ENCODE measurements at regions not wholly inside any gene's neighbourhood (a gene's known extent, or its start where the extent isn't known, plus 50 kb on each side); places are given as distances from the start of the nearest gene placed in this dataset.
"Not testable (repeated sequence)": the region's sequence is repeated elsewhere in the genome, so short reads cannot be mapped to it uniquely, and the experiment has no call there.

GRCh38 chr5:101346447-101346846 is 443.4 kb upstream of the ST8SIA4 start:
- in situ Hi-C loops (cut with MboI; ENCODE audit: low pct_unique_long_range_greater_than_20kb, low sequenced_read_pairs, unreplicated experiment) = no loop called here

GRCh38 chr5:101338226-101338625 is 435.1 kb upstream of the ST8SIA4 start:
- TF ChIP-seq CTCF (IDR thresholded peaks at IDR 0.05; ENCODE audit: extremely low read depth, insufficient read depth, missing control alignments) = no peak
- no peak for DNase-seq (ENCODE audit: low spot score)
- in situ Hi-C loops (cut with MboI; ENCODE audit: low pct_unique_long_range_greater_than_20kb, low sequenced_read_pairs, unreplicated experiment) = no loop called here

More at GRCh38 chr5:101346447-101346846, 443.4 kb upstream of the ST8SIA4 start:
- no peak for DNase-seq (ENCODE audit: low spot score)
- no peak for TF ChIP-seq CTCF (IDR thresholded peaks at IDR 0.05; ENCODE audit: extremely low read depth, insufficient read depth, missing control alignments)

GRCh38 chr5:101327816-101328215 is 424.7 kb upstream of the ST8SIA4 start:
- in situ Hi-C loops (cut with MboI; ENCODE audit: low pct_unique_long_range_greater_than_20kb, low sequenced_read_pairs, unreplicated experiment) = no loop called here
- no peak for TF ChIP-seq CTCF (IDR thresholded peaks at IDR 0.05; ENCODE audit: extremely low read depth, insufficient read depth, missing control alignments)
- no peak for DNase-seq (ENCODE audit: low spot score)

GRCh38 chr5:101326766-101327165 is 423.7 kb upstream of the ST8SIA4 start:
- TF ChIP-seq CTCF (IDR thresholded peaks at IDR 0.05; ENCODE audit: extremely low read depth, insufficient read depth, missing control alignments) = no peak
- in situ Hi-C loops (cut with MboI; ENCODE audit: low pct_unique_long_range_greater_than_20kb, low sequenced_read_pairs, unreplicated experiment) = no loop called here
- DNase-seq (ENCODE audit: low spot score) = no peak

GRCh38 chr5:101316401-101316800 is 413.3 kb upstream of the ST8SIA4 start:
- in situ Hi-C loops (cut with MboI; ENCODE audit: low pct_unique_long_range_greater_than_20kb, low sequenced_read_pairs, unreplicated experiment); DNase-seq (ENCODE audit: low spot score): not testable (repeated sequence)

GRCh38 chr5:101306391-101307137 is 403.5 kb upstream of the ST8SIA4 start:
- in situ Hi-C loops (cut with MboI; ENCODE audit: low pct_unique_long_range_greater_than_20kb, low sequenced_read_pairs, unreplicated experiment) = no loop called here
- TF ChIP-seq CTCF (IDR thresholded peaks at IDR 0.05; ENCODE audit: extremely low read depth, insufficient read depth, missing control alignments) = no peak
- DNase-seq (ENCODE audit: low spot score) = no peak

GRCh38 chr5:101296477-101296876 is 393.4 kb upstream of the ST8SIA4 start:
- in situ Hi-C loops (cut with MboI; ENCODE audit: low pct_unique_long_range_greater_than_20kb, low sequenced_read_pairs, unreplicated experiment) = no loop called here
- no peak for TF ChIP-seq CTCF (IDR thresholded peaks at IDR 0.05; ENCODE audit: extremely low read depth, insufficient read depth, missing control alignments)
- no peak for DNase-seq (ENCODE audit: low spot score)
